Adrenal gland (tissue), 9 donors: ENCODE measurements at regions not wholly inside any gene's neighbourhood (a gene's known extent, or its start where the extent isn't known, plus 50 kb on each side); places are given as distances from the start of the nearest gene placed in this dataset.

Experiments
- DNase-seq, 7 donors: peaks; one replicate each; pipeline ENCODE4 v3.0.0-alpha.2; 2019 to 2020
- H3K27ac ChIP-seq, 5 donors: fragments of 200-600 bp; sonication (generic) in 4 of 5; 1 replicate in 3 of 5; 2 replicates in 2 of 5; pipeline versions ENCODE4 v1.5.1 to v1.8.0; 2016 to 2020; ENCODE audit warnings: mild to moderate bottlenecking in 1 of 5
- H3K27me3 ChIP-seq: fragments of 200-600 bp; 2 replicates; pipeline ENCODE4 v1.8.0; 2021
- H3K36me3 ChIP-seq, 2 donors: fragments of 200-600 bp; replicated peaks in 1 of 2; 1 replicate in 1 of 2; 2 replicates in 1 of 2; pipeline versions ENCODE4 v1.5.1 to v1.8.0; 2018 to 2022
- H3K4me1 ChIP-seq, 2 donors: fragments of 200-600 bp; replicated peaks in 1 of 2; 1 replicate in 1 of 2; 2 replicates in 1 of 2; pipeline versions ENCODE4 v1.5.1 to v1.8.0; 2018 to 2021
- H3K4me3 ChIP-seq, 4 donors: fragments of 200-600 bp; sonication (generic) in 3 of 4; one replicate each; pipeline ENCODE4 v1.5.1; 2016 to 2018
- H3K9me3 ChIP-seq, 3 donors: fragments of 200-600 bp; sonication (generic) in 1 of 3; replicated peaks in 1 of 3; 1 replicate in 2 of 3; 2 replicates in 1 of 3; pipeline versions ENCODE4 v1.5.1 to v1.8.0; 2016 to 2021
- CTCF ChIP-seq, 6 experiments: fragments of 450-650 bp in 4 of 6; fragments of 200-600 bp in 2 of 6; sonication (generic) in 1 of 6; IDR thresholded peaks; 1 replicate in 5 of 6; 2 replicates in 1 of 6; pipeline versions ENCODE4 v1.5.1 to v1.8.0; 2016 to 2021; ENCODE audit warnings: antibody characterized with exemption in 6 of 6, mild to moderate bottlenecking in 2 of 6, moderate library complexity in 1 of 6
- POLR2A ChIP-seq, 2 donors: fragments of 450-650 bp; IDR thresholded peaks; one replicate each; pipeline ENCODE4 v1.6.1; 2017; ENCODE audit warnings: antibody characterized with exemption in 2 of 2, mild to moderate bottlenecking in 2 of 2, moderate library complexity in 1 of 2
- WGBS, 4 donors: extraction: QIAGEN DNeasy Blood & Tissue Kit in 2 of 4; methylation state at CpG; one replicate each; pipeline versions ENCODE4 v1.1.5 to v1.1.7; 2013 to 2017; 5-methylcytosine and 5-hydroxymethylcytosine counted together
- intact Hi-C, 2 donors: fragments of 100-400 bp; cut with DNase I; formaldehyde crosslinking; loops; one replicate each; pipeline versions ENCODE4 v1.14.1 to v1.15.0; 2022 to 2023
- donor health status: healthy with polysubstance abuse.
- donor health status: Bipolar disorder and iron deficiency.
- donor health status: DM: yes; HTN: yes; CAD: no.
- donor health status: DM: no; HTN: no; CAD: no.
- donor health status: DM: no; HTN: no; CAD: no.

DNA sequence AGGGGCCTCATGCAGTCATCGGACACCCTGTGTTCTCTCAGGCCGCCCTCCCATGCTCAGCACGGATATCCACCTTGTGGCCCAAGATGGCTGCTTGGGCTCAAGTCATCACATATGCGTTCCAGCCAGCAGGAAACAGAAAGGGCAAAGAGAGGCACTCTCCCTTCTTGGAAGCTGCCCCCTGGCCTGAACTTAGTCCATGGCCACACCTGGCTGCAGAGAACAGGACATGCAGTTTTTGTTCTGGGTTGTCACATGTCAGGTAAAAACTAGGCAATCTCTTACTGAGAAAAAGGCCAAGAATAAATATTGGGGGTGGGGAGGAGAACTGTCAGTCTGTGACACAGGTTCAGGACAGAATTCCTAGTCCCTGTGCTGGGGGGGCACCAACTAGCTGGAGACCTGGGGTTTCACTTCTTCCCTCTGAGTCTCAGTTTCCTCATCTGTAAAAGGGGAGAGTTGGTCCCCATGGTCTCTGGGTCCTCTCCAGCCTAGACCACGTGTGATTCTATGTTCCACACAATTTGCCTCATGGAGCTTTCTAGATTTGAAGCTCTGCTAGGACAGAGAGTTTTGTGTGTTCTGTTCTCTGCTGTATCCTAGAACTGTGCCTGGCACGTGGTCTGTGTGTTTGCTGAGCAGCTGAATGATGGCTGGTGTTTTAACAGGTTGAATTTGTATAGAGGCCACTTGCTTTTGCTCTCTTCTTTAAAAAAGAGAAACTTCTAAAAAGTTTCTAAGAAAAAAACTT is 107.2 kb upstream of the ANO1 start:
- no peak for DNase-seq
- no peaks in the 10 kb centered on the region for H3K27me3 ChIP-seq
- 81 to 93% (median 88%) methylated on average over 6 of the region's 6 CpGs for WGBS, 4 donors
- no peaks in the 10 kb centered on the region for H3K4me1 ChIP-seq
- H3K4me3 ChIP-seq, result no peak overlapping the region
- intact Hi-C loops, result no loop called here
- H3K9me3 ChIP-seq, result no peaks in the 10 kb centered on the region
- TF ChIP-seq POLR2A (IDR thresholded peaks at IDR 0.05) (no peak), CTCF (IDR thresholded peaks at IDR 0.05) (no peak)
- H3K27ac ChIP-seq, result no peak overlapping the region
- H3K36me3 ChIP-seq, result no peaks in the 10 kb centered on the region

DNA sequence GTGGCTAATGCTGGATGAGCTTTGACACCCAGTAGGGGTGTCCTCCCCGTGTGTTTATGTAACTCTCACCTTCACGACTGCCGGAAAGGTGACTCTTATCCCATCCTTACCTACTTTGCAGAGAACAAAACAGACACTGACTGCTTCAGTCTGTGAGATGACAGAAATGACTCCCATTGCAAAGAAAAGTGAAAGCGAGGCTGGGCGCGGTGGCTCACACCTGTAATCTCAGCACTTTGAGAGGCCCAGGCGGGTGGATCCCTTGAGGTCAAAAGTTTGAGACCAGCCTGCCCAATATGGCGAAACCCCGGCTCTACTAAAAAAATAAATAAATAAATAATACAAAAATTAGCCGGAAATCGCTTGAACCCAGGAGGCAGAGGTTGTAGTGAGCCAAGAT is 106.4 kb upstream of the ANO1 start:
- no peak overlapping the region for H3K27ac ChIP-seq
- intact Hi-C loops, result no loop called here
- 86 to 92% (median 91%) methylated on average over 11 of the region's 11 CpGs for WGBS, 4 donors
- no peaks in the 10 kb centered on the region for H3K36me3 ChIP-seq
- no peak for DNase-seq
- TF ChIP-seq POLR2A (IDR thresholded peaks at IDR 0.05), result no peak
- no peak for TF ChIP-seq CTCF (IDR thresholded peaks at IDR 0.05)
- no peaks in the 10 kb centered on the region for H3K27me3 ChIP-seq
- H3K9me3 ChIP-seq, result no peaks in the 10 kb centered on the region
- H3K4me3 ChIP-seq, result no peak overlapping the region
- H3K4me1 ChIP-seq, result no peaks in the 10 kb centered on the region

- no peaks in the 10 kb centered on the region for H3K9me3 ChIP-seq
- no peak overlapping the region for H3K27ac ChIP-seq
- no peak overlapping the region for H3K4me3 ChIP-seq
- no peaks in the 10 kb centered on the region for H3K36me3 ChIP-seq
- 75 to 88% (median 84%) methylated on average over 15 of the region's 15 CpGs for WGBS, 4 donors
- no peak for TF ChIP-seq POLR2A (IDR thresholded peaks at IDR 0.05)
- no peak for TF ChIP-seq CTCF (IDR thresholded peaks at IDR 0.05)
- no peaks in the 10 kb centered on the region for H3K27me3 ChIP-seq
- intact Hi-C loops, result no loop called here
- DNase-seq, result no peak
- no peaks in the 10 kb centered on the region for H3K4me1 ChIP-seq
These were observed 105.7 kb upstream of the ANO1 start for GRCh38 chr11:69972351-69972802.

DNA sequence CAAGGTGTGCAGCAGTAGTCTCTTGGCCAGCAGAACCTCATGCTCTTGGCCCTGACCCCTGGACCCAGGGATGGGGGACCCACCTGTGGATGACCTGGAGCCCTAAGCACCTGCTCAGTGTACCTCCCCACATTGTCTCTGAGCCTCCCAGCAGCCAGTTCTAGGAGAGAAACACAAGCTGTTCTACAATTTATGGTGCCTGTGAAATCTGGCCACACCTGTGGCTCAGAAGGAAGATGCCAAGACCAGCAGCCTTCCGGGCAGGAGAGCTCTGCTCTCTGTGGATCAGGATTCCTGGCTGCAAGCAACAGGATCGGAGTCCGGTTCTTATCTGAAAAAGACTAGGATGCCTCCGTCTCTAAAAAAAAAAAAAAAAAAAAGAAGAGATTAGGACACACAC is 103.6 kb upstream of the ANO1 start:
- intact Hi-C loops, result no loop called here
- no peak for TF ChIP-seq CTCF (IDR thresholded peaks at IDR 0.05)
- TF ChIP-seq POLR2A (IDR thresholded peaks at IDR 0.05), result no peak
- 42 to 66% (median 58%) methylated on average over 4 of the region's 4 CpGs for WGBS, 4 donors

More for the DNA sequence above, 103.6 kb upstream of the ANO1 start:
- Histone ChIP-seq H3K4me3 (no peak overlapping the region), H3K27me3 (no peaks in the 10 kb centered on the region), H3K9me3 (no peaks in the 10 kb centered on the region), H3K27ac (no peak overlapping the region), H3K4me1 (no peaks in the 10 kb centered on the region), H3K36me3 (no peaks in the 10 kb centered on the region)
- DNase-seq, result no peak
